Mammary epithelial cell (primary cell): ENCODE measurements at regions not wholly inside any gene's neighbourhood (a gene's known extent, or its start where the extent isn't known, plus 50 kb on each side); places are given as distances from the start of the nearest gene placed in this dataset.

Experiments
- CTCF ChIP-seq, 2 donors: IDR thresholded peaks in 1 of 2; conservative IDR thresholded peaks in 1 of 2; 2 replicates each; pipeline ENCODE4 v1.5.1; 2011 to 2012; ENCODE audit warnings: inconsistent platforms in 2 of 2, low read length in 2 of 2, mild to moderate bottlenecking in 2 of 2, control low read depth in 1 of 2, low read depth in 1 of 2; ENCODE audit not compliant: insufficient read depth in 1 of 2; ENCODE audit errors: extremely low read depth in 1 of 2
- EZH2 ChIP-seq: IDR thresholded peaks from 2 replicates; pipeline ENCODE4 v1.6.1; 2012; ENCODE audit warnings: low read length, inconsistent platforms, borderline replicate concordance

- TF ChIP-seq CTCF (conservative IDR thresholded peaks at IDR 0.05 in 1 of 2, IDR thresholded peaks at IDR 0.05 in 1 of 2; ENCODE audit: extremely low read depth in 1 of 2, insufficient read depth in 1 of 2, low read depth in 1 of 2, low read length in 2 of 2) (no peak), EZH2 (no peak)
These were observed 367.8 kb upstream of the IGFBP3 start for GRCh38 chr7:46288861-46289260.
